ENCODE measurements at regions not wholly inside any gene's neighbourhood (a gene's known extent, or its start where the extent isn't known, plus 50 kb on each side); places are given as distances from the start of the nearest gene placed in this dataset.
"Not testable (repeated sequence)": the region's sequence is repeated elsewhere in the genome, so short reads cannot be mapped to it uniquely, and the experiment has no call there.

DNA sequence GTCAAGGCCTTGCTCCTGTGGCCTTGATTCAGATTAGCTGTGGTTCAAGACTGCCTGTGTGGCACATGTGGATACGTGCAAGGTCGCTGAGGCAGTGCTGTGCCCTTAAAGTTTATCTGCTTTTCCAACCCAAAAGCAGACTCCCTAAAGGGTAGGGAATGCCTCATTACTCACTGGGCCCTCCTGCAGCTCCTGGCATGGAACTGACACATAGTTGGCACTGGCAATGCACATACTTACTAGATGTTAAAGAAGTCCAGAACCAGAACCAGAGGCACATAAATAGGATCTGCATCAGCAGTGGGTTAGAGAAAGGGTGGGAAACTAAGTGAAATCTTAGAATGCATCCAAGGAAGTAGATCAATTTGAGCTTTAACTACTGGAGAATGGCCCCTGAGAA lies 90.6 kb upstream of the MLN start:
- DNase-seq (ENCODE audit: low read depth), result peak; percentile 19

- no peak for DNase-seq (ENCODE audit: low read depth)
Observed at GRCh38 chr6:33892581-33893346, 89.0 kb upstream of the MLN start.

- DNase-seq (ENCODE audit: low read depth), result no peak
Observed at GRCh38 chr6:33888664-33889200, 84.9 kb upstream of the MLN start.

DNA sequence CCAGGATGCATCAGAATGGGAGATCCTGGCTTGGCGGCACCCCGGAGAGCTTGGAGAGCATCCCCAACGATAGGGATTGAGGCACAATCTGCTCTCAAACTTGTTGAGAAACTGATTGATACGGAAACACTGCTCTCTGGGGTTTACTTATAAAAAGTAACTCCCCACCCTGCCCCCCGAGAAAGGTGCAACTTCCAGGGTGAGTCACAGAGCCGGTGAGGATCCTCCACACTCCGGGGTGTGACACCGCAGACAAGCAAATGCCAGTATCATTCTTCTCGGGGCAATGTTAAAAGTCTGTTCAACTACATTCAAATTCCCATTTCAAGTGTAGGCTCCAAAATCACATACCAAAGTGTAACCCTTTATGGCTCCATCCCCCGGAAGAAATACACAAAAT lies 84.4 kb upstream of the MLN start:
- DNase-seq (ENCODE audit: low read depth), result no peak

DNA sequence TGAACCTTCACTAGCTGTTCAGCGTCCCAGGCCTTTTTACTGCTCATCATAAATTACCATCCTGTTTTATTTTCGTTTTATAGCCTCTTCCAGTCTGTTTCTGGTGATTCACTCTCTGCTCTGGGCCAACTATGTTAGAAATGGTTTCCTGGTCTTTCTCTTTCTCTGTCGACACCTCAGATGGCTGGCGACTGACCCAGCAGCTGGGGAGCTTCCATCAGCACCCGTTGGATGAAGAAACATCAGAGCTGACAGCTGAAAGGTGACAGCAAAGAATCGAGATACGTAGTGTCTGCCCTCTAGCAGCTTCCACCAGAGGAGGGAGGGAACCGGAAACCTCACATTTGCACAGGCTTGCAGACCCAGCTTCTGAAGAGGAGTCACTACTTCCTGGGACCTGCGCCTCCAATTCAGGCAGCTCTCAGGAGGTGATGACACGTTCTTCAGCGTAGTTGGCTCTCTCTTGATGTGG lies 82.9 kb upstream of the MLN start:
- no peak for DNase-seq (ENCODE audit: low read depth)

DNA sequence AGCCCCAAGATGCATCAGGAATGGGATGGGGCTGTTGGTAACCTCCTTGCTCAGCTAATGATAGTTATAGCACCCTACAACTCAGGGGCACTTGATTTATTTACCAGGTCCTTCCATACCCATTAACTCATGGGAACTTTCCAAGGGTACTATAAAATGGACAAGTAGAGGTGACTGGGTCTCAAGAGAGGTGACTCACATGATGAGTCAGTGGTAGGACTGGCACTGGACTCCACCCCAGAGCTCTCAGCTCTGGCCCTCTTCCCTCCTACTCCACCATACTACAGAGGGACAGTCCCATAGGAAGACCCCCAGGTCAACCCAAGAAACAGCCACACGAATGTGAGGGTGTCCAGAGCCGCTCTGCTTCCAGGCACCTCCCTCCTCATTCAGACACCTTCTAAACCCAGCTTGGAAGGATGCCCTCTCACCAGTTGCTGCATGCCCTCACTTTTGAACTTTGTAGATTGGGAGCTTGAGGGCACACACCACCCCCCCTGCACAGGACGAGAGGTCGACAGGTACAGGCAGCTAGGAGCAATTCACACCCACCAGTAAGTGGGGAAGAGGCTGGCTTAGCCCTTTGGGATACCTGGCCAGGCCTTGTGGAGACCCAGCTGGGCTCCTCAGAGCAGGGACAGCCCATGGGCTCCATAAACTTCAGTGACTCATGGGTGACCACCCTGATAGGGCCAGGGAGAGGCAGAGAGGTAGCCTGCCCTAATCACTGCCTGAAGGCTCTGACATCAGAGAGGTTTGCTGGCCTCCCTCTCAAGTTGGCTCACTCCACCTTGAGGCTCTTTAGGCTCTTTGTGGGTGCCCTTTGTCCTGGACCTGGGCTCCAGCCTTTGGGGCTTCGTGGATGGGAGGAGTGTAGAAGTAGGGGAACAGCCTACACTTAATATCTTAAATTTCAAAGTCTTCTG lies 81.6 kb upstream of the MLN start:
- DNase-seq (ENCODE audit: low read depth), result no peak

- DNase-seq (ENCODE audit: low read depth), result not testable (repeated sequence)
Observed at GRCh38 chr6:33883621-33884020, 79.8 kb upstream of the MLN start.

DNA sequence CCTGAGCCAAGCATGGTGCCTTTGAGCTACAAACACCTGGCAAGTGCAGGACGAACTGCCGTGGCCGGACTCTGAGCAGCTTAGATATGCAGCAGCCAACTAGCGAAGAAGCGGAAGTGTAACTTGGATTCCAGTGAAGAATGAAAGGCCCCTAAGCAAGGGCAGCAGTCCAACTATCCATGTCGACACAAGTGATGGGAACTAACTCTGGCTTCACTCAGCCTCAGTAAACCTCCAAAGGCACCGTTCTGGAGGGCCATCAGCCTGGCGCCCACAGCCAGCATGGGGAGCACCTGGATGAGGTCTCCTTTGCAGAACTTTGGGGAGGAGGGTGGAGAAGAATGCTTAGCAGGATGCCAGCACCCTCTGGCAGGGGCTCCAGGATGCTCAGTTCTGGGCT lies 78.4 kb upstream of the MLN start:
- peak; percentile 3 for DNase-seq (ENCODE audit: low read depth)

GRCh38 chr6:33880766-33881165 lies 77.0 kb upstream of the MLN start:
- no peak for DNase-seq (ENCODE audit: low read depth)

- DNase-seq (ENCODE audit: low read depth), result no peak
Observed at GRCh38 chr6:33880104-33880678, 76.4 kb upstream of the MLN start.

- DNase-seq (ENCODE audit: low read depth), result no peak
Observed at GRCh38 chr6:33878562-33878961, 74.8 kb upstream of the MLN start.

GRCh38 chr6:33877982-33878535 lies 74.3 kb upstream of the MLN start:
- DNase-seq (ENCODE audit: low read depth), result no peak

- DNase-seq (ENCODE audit: low read depth), result no peak
Observed at GRCh38 chr6:33875696-33876095, 71.9 kb upstream of the MLN start.

GRCh38 chr6:33875141-33875581 lies 71.4 kb upstream of the MLN start:
- DNase-seq (ENCODE audit: low read depth), result no peak

- no peak for DNase-seq (ENCODE audit: low read depth)
Observed at GRCh38 chr6:33874136-33874760, 70.4 kb upstream of the MLN start.

DNA sequence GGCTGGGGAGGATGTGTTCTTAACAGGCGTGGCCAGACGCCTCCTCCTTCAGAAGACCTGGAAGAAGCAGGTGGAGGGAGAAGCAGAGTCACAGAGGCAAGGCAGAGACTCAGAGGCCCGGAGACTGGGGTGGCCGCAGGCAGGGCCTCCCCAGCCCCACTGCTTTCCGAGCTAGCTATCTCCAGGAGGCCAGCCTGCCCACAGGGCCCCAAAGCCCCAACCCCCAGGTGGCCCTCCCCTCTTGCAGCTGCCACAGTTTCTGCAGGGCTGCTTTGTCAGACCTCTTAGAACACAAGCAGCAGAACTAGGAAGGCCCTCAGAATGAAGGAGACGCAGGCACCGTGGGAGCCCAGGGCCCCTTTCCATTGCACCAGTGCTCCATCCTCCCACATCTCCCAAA lies 69.0 kb upstream of the MLN start:
- no peak for DNase-seq (ENCODE audit: low read depth)

GRCh38 chr6:33869826-33870423 lies 66.1 kb upstream of the MLN start:
- no peak for DNase-seq (ENCODE audit: low read depth)

DNA sequence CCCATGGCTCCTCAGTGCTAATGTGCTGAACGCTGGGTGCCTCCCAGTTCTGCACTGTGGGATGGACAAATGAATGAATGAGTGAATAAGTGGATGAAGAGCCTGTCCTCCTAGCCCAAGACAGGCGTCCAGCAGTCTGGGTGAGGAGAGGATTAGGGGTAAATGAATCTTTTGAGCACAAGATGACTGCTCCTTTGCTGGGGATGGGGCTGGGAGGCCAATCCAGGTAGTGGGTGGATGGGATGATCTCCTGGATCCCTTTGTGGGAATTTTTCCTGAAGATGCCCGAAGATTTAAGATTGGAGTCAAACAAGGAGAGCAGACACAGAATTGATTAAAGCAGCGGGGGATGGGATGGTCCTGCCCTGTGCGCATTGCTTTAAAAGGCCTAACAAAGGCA lies 65.3 kb upstream of the MLN start:
- DNase-seq (ENCODE audit: low read depth), result no peak

DNA sequence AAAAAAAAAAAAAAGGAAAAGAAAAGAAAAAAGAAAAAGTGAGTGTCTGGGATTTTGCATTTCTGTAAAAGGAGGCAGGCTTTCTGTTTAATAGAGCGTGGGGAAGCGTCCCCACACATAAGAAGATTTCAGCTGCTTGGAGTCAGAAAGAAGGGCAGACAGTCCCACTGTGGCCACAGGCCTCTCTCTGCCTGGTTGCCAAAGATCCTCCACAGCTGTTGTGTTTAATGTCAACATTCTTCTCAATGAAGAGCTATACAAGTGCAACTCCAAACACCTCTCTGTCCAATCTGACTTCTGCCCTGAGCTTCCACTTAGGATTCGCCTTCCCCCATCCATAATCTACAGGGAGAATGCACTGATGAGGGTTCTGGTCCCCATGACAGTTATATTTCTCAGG lies 64.3 kb upstream of the MLN start:
- no peak for DNase-seq (ENCODE audit: low read depth)

DNA sequence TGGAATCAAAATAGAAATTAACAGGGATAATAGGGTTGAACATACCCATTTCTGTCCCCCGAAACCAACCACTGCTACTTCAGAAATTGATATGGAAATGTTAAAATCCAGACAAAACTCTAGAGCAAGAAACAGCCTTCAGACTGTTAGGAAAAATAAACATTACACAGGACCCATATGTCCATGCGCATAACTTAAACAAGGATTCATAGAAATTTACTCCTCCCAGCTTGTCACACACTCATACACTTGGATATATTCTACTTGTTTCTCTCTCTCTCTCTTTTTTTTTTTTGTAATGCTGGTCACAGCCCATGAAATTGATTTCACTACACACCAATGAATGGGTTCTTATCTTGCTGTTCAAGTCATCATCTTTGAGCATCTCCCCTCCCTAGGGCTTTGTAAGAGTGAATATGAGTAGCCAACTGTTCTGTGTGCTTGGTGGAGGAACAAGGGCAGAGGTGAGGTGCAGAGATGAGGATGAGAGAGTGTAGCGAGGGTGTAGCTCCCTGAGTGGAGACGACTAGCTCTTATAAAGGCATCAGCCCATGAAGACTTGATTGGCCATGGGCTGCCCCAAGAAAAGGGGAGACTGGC lies 61.8 kb upstream of the MLN start:
- no peak for DNase-seq (ENCODE audit: low read depth)
